ENCODE measurements at regions not wholly inside any gene's neighbourhood (a gene's known extent, or its start where the extent isn't known, plus 50 kb on each side); places are given as distances from the start of the nearest gene placed in this dataset.

- DNase-seq (ENCODE audit: extremely low read depth in 1 of 4, low spot score in 3 of 4) (no peak), FAIRE-seq (no peak), ATAC-seq (no peak)
- no peaks in the 10 kb centered on the region for H3K9me3 ChIP-seq (replicated peaks; ENCODE audit: control insufficient read depth, insufficient read depth, low read depth, low read length)
- no peaks in the 10 kb centered on the region; a peak in 1 of 5 replicates for H3K27me3 ChIP-seq (ENCODE audit: control insufficient read depth in 2 of 2, insufficient read depth in 2 of 2, low read length in 2 of 2)
- no peaks in the 10 kb centered on the region for H3K79me2 ChIP-seq (ENCODE audit: control insufficient read depth, insufficient read depth, low read length)
- no peak overlapping the region for H3K4me3 ChIP-seq
- in situ Hi-C loops (cut with MboI) (no loop called here), intact Hi-C loops (cut with micrococcal nuclease) (no loop called here)
- peaks cover under 1 to 3% of the 10 kb centered on the region in 2 experiments; a peak in 4 of 5 replicates for H3K4me1 ChIP-seq (replicated peaks in 1 of 2; ENCODE audit: control insufficient read depth in 2 of 2, insufficient read depth in 2 of 2, low read length in 2 of 2)
- H3K9ac ChIP-seq (ENCODE audit: insufficient read depth in 1 of 2, low read depth in 2 of 2, low read length in 2 of 2), result no peak overlapping the region
- H2AFZ ChIP-seq (ENCODE audit: low read depth, low read length), result no peak overlapping the region
- H3K36me3 ChIP-seq (ENCODE audit: control insufficient read depth, insufficient read depth, low read length), result no peaks in the 10 kb centered on the region
- CTCF ChIA-PET (ENCODE audit: low intra/inter-chr PET ratio), result no interaction called here
- no peaks in the 10 kb centered on the region for H4K20me1 ChIP-seq (replicated peaks; ENCODE audit: control insufficient read depth, insufficient read depth, low read length)
- BruUV-seq (replicated peaks), result no TSS peak
- POLR2A ChIA-PET, result no interaction called here
- H3K4me2 ChIP-seq (ENCODE audit: insufficient read depth, low read length), result no peak overlapping the region
- no peak for TF ChIP-seq ATF3 (IDR thresholded peaks at IDR 0.05)
- TF ChIP-seq ATF3 (CRISPR knock-in tag; conservative IDR thresholded peaks at IDR 0.05), result no peak
- TF ChIP-seq RBM39 (optimal IDR thresholded peaks at IDR 0.05; ENCODE audit: low read depth, low read length), result no peak
- TF ChIP-seq FOXJ2 (tag; IDR thresholded peaks at IDR 0.05), result no peak
- no peak for TF ChIP-seq ZNF592 (IDR thresholded peaks at IDR 0.05)
- no peak for TF ChIP-seq COPS2 (conservative IDR thresholded peaks at IDR 0.05)
- TF ChIP-seq PCBP1 (IDR thresholded peaks at IDR 0.05; ENCODE audit: low read depth, low read length, poor library complexity, severe bottlenecking), result no peak
- TF ChIP-seq CBX3 (IDR thresholded peaks at IDR 0.05; ENCODE audit: borderline replicate concordance in 1 of 2, low read length in 2 of 2), result no peak
- TF ChIP-seq ZNF165 (CRISPR knock-in tag; IDR thresholded peaks at IDR 0.05; ENCODE audit: borderline replicate concordance), result no peak
- no peak for TF ChIP-seq STAT6 (CRISPR knock-in tag; IDR thresholded peaks at IDR 0.05)
- no peak for TF ChIP-seq ZNF143 (CRISPR knock-in tag; IDR thresholded peaks at IDR 0.05)
- TF ChIP-seq MAFK (IDR thresholded peaks at IDR 0.05; ENCODE audit: low read length), result no peak
- no peak for TF ChIP-seq EP300 (IDR thresholded peaks at IDR 0.05; ENCODE audit: low read length)
- no peak for TF ChIP-seq BCL6 (CRISPR knock-in tag; IDR thresholded peaks at IDR 0.05)
- no peak for TF ChIP-seq GABPA (tag; conservative IDR thresholded peaks at IDR 0.05; ENCODE audit: low read depth)
- TF ChIP-seq SETDB1 (IDR thresholded peaks at IDR 0.05; ENCODE audit: low read length), result no peak
- no peaks in the 10 kb centered on the region for H3K9me1 ChIP-seq (ENCODE audit: control insufficient read depth, insufficient read depth, low read length)
- H3K27ac ChIP-seq (ENCODE audit: extremely low read depth, low read depth, low read length), result no peak overlapping the region
Observed at GRCh38 chr18:8963876-8964275, 138.6 kb upstream of the NDUFV2 start.

All from K562 (cell line).